IPS-18a (cell line): ENCODE measurements at regions not wholly inside any gene's neighbourhood (a gene's known extent, or its start where the extent isn't known, plus 50 kb on each side); places are given as distances from the start of the nearest gene placed in this dataset.

ENCODE experiments used
- H3K27ac ChIP-seq: one replicate; pipeline ENCODE4 v1.5.1; 2013; ENCODE audit warnings: low read length
- H3K27me3 ChIP-seq: one replicate; pipeline ENCODE4 v1.6.1; 2013; ENCODE audit warnings: mild to moderate bottlenecking, low read length; ENCODE audit not compliant: control insufficient read depth, insufficient read depth
- H3K36me3 ChIP-seq: one replicate; pipeline ENCODE4 v1.6.1; 2013; ENCODE audit warnings: low read depth, low read length; ENCODE audit not compliant: control insufficient read depth
- H3K4me1 ChIP-seq: one replicate; pipeline ENCODE4 v1.6.1; 2013; ENCODE audit warnings: low read depth, low read length; ENCODE audit not compliant: control insufficient read depth
- H3K4me3 ChIP-seq: one replicate; pipeline ENCODE4 v1.5.1; 2013; ENCODE audit warnings: low read length
- H3K9ac ChIP-seq: one replicate; pipeline ENCODE4 v1.6.1; 2013; ENCODE audit warnings: mild to moderate bottlenecking, low read length, moderate library complexity
- H3K9me3 ChIP-seq: one replicate; pipeline ENCODE4 v1.6.1; 2013; ENCODE audit warnings: low read depth, low read length; ENCODE audit not compliant: control insufficient read depth

- Histone ChIP-seq H3K27ac (no peak overlapping the region), H3K9me3 (no peaks in the 10 kb centered on the region), H3K27me3 (no peaks in the 10 kb centered on the region), H3K4me3 (no peak overlapping the region), H3K36me3 (no peaks in the 10 kb centered on the region), H3K4me1 (no peaks in the 10 kb centered on the region), H3K9ac (no peak overlapping the region)
These were observed 1709.4 kb downstream of the ARAP2 start for GRCh38 chr4:34534916-34535315.

- Histone ChIP-seq H3K27ac (no peak overlapping the region), H3K4me1 (peaks cover 4% of the 10 kb centered on the region), H3K9me3 (no peaks in the 10 kb centered on the region), H3K27me3 (no peaks in the 10 kb centered on the region), H3K4me3 (no peak overlapping the region), H3K36me3 (no peaks in the 10 kb centered on the region), H3K9ac (no peak overlapping the region)
These were observed 1678.2 kb downstream of the ARAP2 start for GRCh38 chr4:34566091-34566490.

- no peaks in the 10 kb centered on the region for H3K9me3 ChIP-seq
- no peak overlapping the region for H3K27ac ChIP-seq
- H3K27me3 ChIP-seq, result no peaks in the 10 kb centered on the region
- no peak overlapping the region for H3K9ac ChIP-seq
- no peaks in the 10 kb centered on the region for H3K36me3 ChIP-seq
- H3K4me1 ChIP-seq, result no peaks in the 10 kb centered on the region
- no peak overlapping the region for H3K4me3 ChIP-seq
These were observed 1672.3 kb downstream of the ARAP2 start for GRCh38 chr4:34572026-34572425.

GRCh38 chr4:34615315-34615714, 1629.0 kb downstream of the ARAP2 start:
- H3K27ac ChIP-seq, result no peak overlapping the region
- H3K9ac ChIP-seq, result no peak overlapping the region
- no peaks in the 10 kb centered on the region for H3K9me3 ChIP-seq
- peaks cover 8% of the 10 kb centered on the region for H3K4me1 ChIP-seq
- no peaks in the 10 kb centered on the region for H3K36me3 ChIP-seq
- no peaks in the 10 kb centered on the region for H3K27me3 ChIP-seq
- no peak overlapping the region for H3K4me3 ChIP-seq

- Histone ChIP-seq H3K27ac (no peak overlapping the region), H3K36me3 (no peaks in the 10 kb centered on the region), H3K4me1 (peaks cover 8% of the 10 kb centered on the region), H3K27me3 (no peaks in the 10 kb centered on the region), H3K9me3 (no peaks in the 10 kb centered on the region), H3K9ac (no peak overlapping the region), H3K4me3 (no peak overlapping the region)
These were observed 1624.7 kb downstream of the ARAP2 start for GRCh38 chr4:34619531-34620162.

GRCh38 chr4:34628471-34628870, 1615.8 kb downstream of the ARAP2 start:
- Histone ChIP-seq H3K27ac (no peak overlapping the region), H3K4me3 (no peak overlapping the region), H3K9ac (no peak overlapping the region), H3K4me1 (no peaks in the 10 kb centered on the region), H3K36me3 (no peaks in the 10 kb centered on the region), H3K9me3 (no peaks in the 10 kb centered on the region), H3K27me3 (no peaks in the 10 kb centered on the region)

- Histone ChIP-seq H3K4me1 (no peaks in the 10 kb centered on the region), H3K27me3 (no peaks in the 10 kb centered on the region), H3K27ac (no peak overlapping the region), H3K9ac (no peak overlapping the region), H3K36me3 (no peaks in the 10 kb centered on the region), H3K4me3 (no peak overlapping the region), H3K9me3 (no peaks in the 10 kb centered on the region)
These were observed 1614.9 kb downstream of the ARAP2 start for GRCh38 chr4:34629451-34629850.

- H3K27ac ChIP-seq, result no peak overlapping the region
- H3K27me3 ChIP-seq, result no peaks in the 10 kb centered on the region
- H3K4me1 ChIP-seq, result no peaks in the 10 kb centered on the region
- H3K9me3 ChIP-seq, result no peaks in the 10 kb centered on the region
- no peak overlapping the region for H3K4me3 ChIP-seq
- H3K9ac ChIP-seq, result no peak overlapping the region
- no peaks in the 10 kb centered on the region for H3K36me3 ChIP-seq
These were observed 1611.1 kb downstream of the ARAP2 start for GRCh38 chr4:34633241-34633640.

GRCh38 chr4:34636623-34637022, 1607.7 kb downstream of the ARAP2 start:
- Histone ChIP-seq H3K36me3 (no peaks in the 10 kb centered on the region), H3K4me3 (no peak overlapping the region), H3K9ac (no peak overlapping the region), H3K9me3 (no peaks in the 10 kb centered on the region), H3K27ac (no peak overlapping the region), H3K27me3 (no peaks in the 10 kb centered on the region), H3K4me1 (no peaks in the 10 kb centered on the region)

GRCh38 chr4:34643476-34643875, 1600.8 kb downstream of the ARAP2 start:
- H3K36me3 ChIP-seq, result no peaks in the 10 kb centered on the region
- no peaks in the 10 kb centered on the region for H3K27me3 ChIP-seq
- no peaks in the 10 kb centered on the region for H3K9me3 ChIP-seq
- no peaks in the 10 kb centered on the region for H3K4me1 ChIP-seq
- H3K27ac ChIP-seq, result no peak overlapping the region
- no peak overlapping the region for H3K9ac ChIP-seq
- no peak overlapping the region for H3K4me3 ChIP-seq

- Histone ChIP-seq H3K4me1 (no peaks in the 10 kb centered on the region), H3K9ac (no peak overlapping the region), H3K27me3 (no peaks in the 10 kb centered on the region), H3K36me3 (no peaks in the 10 kb centered on the region), H3K9me3 (no peaks in the 10 kb centered on the region), H3K27ac (no peak overlapping the region), H3K4me3 (no peak overlapping the region)
These were observed 1599.7 kb downstream of the ARAP2 start for GRCh38 chr4:34644579-34645115.

- no peaks in the 10 kb centered on the region for H3K36me3 ChIP-seq
- H3K4me1 ChIP-seq, result no peaks in the 10 kb centered on the region
- no peak overlapping the region for H3K4me3 ChIP-seq
- H3K9ac ChIP-seq, result no peak overlapping the region
- no peaks in the 10 kb centered on the region for H3K27me3 ChIP-seq
- H3K9me3 ChIP-seq, result no peaks in the 10 kb centered on the region
- H3K27ac ChIP-seq, result no peak overlapping the region
These were observed 1594.6 kb downstream of the ARAP2 start for GRCh38 chr4:34649716-34650115.
